GM12878 (cell line): ENCODE measurements at regions not wholly inside any gene's neighbourhood (a gene's known extent, or its start where the extent isn't known, plus 50 kb on each side); places are given as distances from the start of the nearest gene placed in this dataset.

ENCODE experiments used
- ATF2 ChIP-seq: IDR thresholded peaks from 2 replicates; pipeline ENCODE4 v1.6.1; 2012; ENCODE audit warnings: low read length, inconsistent platforms
- BRCA1 ChIP-seq: IDR thresholded peaks from 2 replicates; pipeline ENCODE4 v1.6.1; 2011; ENCODE audit warnings: low read depth, low read length, improper control_type of control experiment
- CREM ChIP-seq: IDR thresholded peaks from 2 replicates; pipeline ENCODE4 v1.6.1; 2014; ENCODE audit warnings: antibody characterized with exemption, low read depth
- CTCF ChIP-seq, 3 experiments: IDR thresholded peaks in 2 of 3; conservative IDR thresholded peaks in 1 of 3; 2 replicates each; pipeline ENCODE4 v1.5.1; 2011; ENCODE audit warnings: low read depth in 3 of 3, low read length in 3 of 3, mild to moderate bottlenecking in 3 of 3, control low read depth in 2 of 3, moderate library complexity in 2 of 3, inconsistent platforms in 1 of 3, mixed read lengths in 1 of 3; ENCODE audit not compliant: control insufficient read depth in 2 of 3, insufficient read depth in 1 of 3; ENCODE audit errors: extremely low read depth in 1 of 3
- E4F1 ChIP-seq: fragments of 450-650 bp; IDR thresholded peaks from 2 replicates; pipeline ENCODE4 v1.6.1; 2018; ENCODE audit warnings: borderline replicate concordance, mild to moderate bottlenecking; ENCODE audit not compliant: partially characterized antibody
- ETV6 ChIP-seq, 2 experiments: fragments of 450-650 bp in 1 of 2; IDR thresholded peaks in 1 of 2; conservative IDR thresholded peaks in 1 of 2; 2 replicates each; pipeline ENCODE4 v1.6.1; 2014; ENCODE audit warnings: antibody characterized with exemption in 1 of 2, borderline replicate concordance in 1 of 2, low read depth in 1 of 2, mild to moderate bottlenecking in 1 of 2, moderate library complexity in 1 of 2
- EZH2 ChIP-seq: IDR thresholded peaks from 2 replicates; pipeline ENCODE4 v1.6.1; 2012; ENCODE audit warnings: low read depth, mild to moderate bottlenecking, control low read depth, inconsistent platforms, low read length, borderline replicate concordance; ENCODE audit not compliant: control insufficient read depth
- HDAC2 ChIP-seq: fragments of 200-600 bp; sonication (generic); IDR thresholded peaks from 2 replicates; pipeline ENCODE4 v1.6.1; 2017
- MLLT1 ChIP-seq: fragments of 450-650 bp; IDR thresholded peaks from 2 replicates; pipeline ENCODE4 v1.6.1; 2016; ENCODE audit warnings: mild to moderate bottlenecking
- PKNOX1 ChIP-seq: fragments of 450-650 bp; IDR thresholded peaks from 2 replicates; pipeline ENCODE4 v1.6.1; 2016; ENCODE audit warnings: mild to moderate bottlenecking
- POLR2A ChIP-seq: IDR thresholded peaks from 2 replicates; pipeline ENCODE4 v1.6.1; 2011; ENCODE audit warnings: low read depth, mild to moderate bottlenecking, low read length
- RELA ChIP-seq: fragments of 450-650 bp; IDR thresholded peaks from 2 replicates; pipeline ENCODE4 v1.8.0; 2014; ENCODE audit warnings: borderline replicate concordance; ENCODE audit not compliant: partially characterized antibody
- TARDBP ChIP-seq: IDR thresholded peaks from 2 replicates; pipeline ENCODE4 v1.6.1; 2016; ENCODE audit warnings: borderline replicate concordance
- ZNF274 ChIP-seq: IDR thresholded peaks from one replicate; pipeline ENCODE4 v1.8.0; 2011; ENCODE audit not compliant: insufficient read length, insufficient read depth

GRCh38 chr3:54042259-54042823 is 80.0 kb upstream of the CACNA2D3 start:
- no peak for TF ChIP-seq CTCF (IDR thresholded peaks at IDR 0.05 in 2 of 3, conservative IDR thresholded peaks at IDR 0.05 in 1 of 3; ENCODE audit: control insufficient read depth in 2 of 3, extremely low read depth in 1 of 3, insufficient read depth in 1 of 3, low read depth in 3 of 3, low read length in 3 of 3)
- no peak for TF ChIP-seq PKNOX1
- TF ChIP-seq ETV6 (conservative IDR thresholded peaks at IDR 0.05 in 1 of 2, IDR thresholded peaks at IDR 0.05 in 1 of 2; ENCODE audit: borderline replicate concordance in 1 of 2, low read depth in 1 of 2): no peak
- TF ChIP-seq HDAC2: no peak
- TF ChIP-seq EZH2: no peak
- no peak for TF ChIP-seq ZNF274
- no peak for TF ChIP-seq POLR2A
- TF ChIP-seq TARDBP: no peak
- TF ChIP-seq ATF2: no peak
- no peak for TF ChIP-seq E4F1
- no peak for TF ChIP-seq RELA
- TF ChIP-seq BRCA1: no peak
- no peak for TF ChIP-seq CREM
- no peak for TF ChIP-seq MLLT1
